ENCODE measurements at regions not wholly inside any gene's neighbourhood (a gene's known extent, or its start where the extent isn't known, plus 50 kb on each side); places are given as distances from the start of the nearest gene placed in this dataset.
"Not testable (repeated sequence)": the region's sequence is repeated elsewhere in the genome, so short reads cannot be mapped to it uniquely, and the experiment has no call there.

- Mint-ChIP-seq H3K36me3 (ENCODE audit: insufficient read depth) (no peaks in the 10 kb centered on the region), H3K27me3 (no peaks in the 10 kb centered on the region), H3K4me3 (no peak overlapping the region), H3K4me1 (ENCODE audit: low read depth in 2 of 2) (no peaks in the 10 kb centered on the region), H3K27ac (no peak overlapping the region), H3K9me3 (no peaks in the 10 kb centered on the region)
- no peak for DNase-seq
- no peak for ATAC-seq (replicated peaks)
Measured at GRCh38 chr6:119428633-119429032, 79.1 kb upstream of the MAN1A1 start.

GRCh38 chr6:119426619-119427018 is 77.1 kb upstream of the MAN1A1 start:
- H3K4me3 Mint-ChIP-seq, result no peak overlapping the region
- H3K27me3 Mint-ChIP-seq, result no peaks in the 10 kb centered on the region
- DNase-seq (no peak), ATAC-seq (replicated peaks) (no peak)
- no peaks in the 10 kb centered on the region for H3K9me3 Mint-ChIP-seq
- no peaks in the 10 kb centered on the region for H3K36me3 Mint-ChIP-seq (ENCODE audit: insufficient read depth)
- H3K27ac Mint-ChIP-seq, result no peak overlapping the region
- H3K4me1 Mint-ChIP-seq (ENCODE audit: low read depth in 2 of 2), result no peaks in the 10 kb centered on the region

DNA sequence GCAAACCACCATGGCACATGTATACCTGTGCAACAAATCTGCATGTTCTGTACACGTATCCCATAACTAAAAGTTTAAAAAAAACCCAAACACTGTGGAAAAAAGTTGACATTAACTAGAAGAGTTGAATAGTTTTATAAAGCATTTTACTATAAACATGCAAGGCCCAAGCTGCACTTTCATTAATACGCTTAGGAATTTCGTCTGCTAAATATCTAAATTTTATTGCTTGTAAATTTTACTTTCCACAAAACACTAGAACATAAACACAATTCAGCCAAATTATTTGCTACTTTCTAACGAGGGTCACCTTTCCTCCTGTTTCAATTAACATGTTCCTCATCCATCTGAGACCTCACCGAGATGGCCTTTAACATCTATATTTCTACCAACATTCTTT is 74.4 kb upstream of the MAN1A1 start:
- ATAC-seq (replicated peaks) (no peak), DNase-seq (no peak)
- H3K36me3 Mint-ChIP-seq (ENCODE audit: insufficient read depth), result no peaks in the 10 kb centered on the region
- H3K27ac Mint-ChIP-seq, result no peak overlapping the region
- peaks cover 6 to 23% of the 10 kb centered on the region in 2 donors for H3K9me3 Mint-ChIP-seq
- H3K27me3 Mint-ChIP-seq, result peaks cover 0 to 4% of the 10 kb centered on the region in 2 donors
- H3K4me1 Mint-ChIP-seq (ENCODE audit: low read depth in 2 of 2), result no peaks in the 10 kb centered on the region
- no peak overlapping the region for H3K4me3 Mint-ChIP-seq

DNA sequence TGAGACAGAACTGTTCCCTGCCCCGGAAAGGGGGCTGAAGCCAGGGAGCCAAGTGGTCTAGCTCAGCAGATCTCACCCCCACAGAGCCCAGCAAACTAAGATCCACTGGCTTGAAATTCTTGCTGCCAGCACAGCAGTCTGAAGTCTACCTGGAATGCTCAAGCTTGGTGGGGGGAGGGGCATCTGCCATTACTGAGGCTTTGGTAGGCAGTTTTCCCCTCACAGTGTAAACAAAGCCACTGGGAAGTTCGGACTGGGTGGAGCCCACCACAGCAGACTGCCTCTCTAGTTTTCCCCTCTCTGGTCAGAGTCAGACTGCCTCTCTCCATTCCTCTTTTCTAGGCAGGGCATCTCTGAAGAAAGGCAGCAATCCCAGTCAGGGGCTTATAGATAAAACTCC is 68.5 kb upstream of the MAN1A1 start:
- H3K9me3 Mint-ChIP-seq, result peaks cover 11 to 28% of the 10 kb centered on the region in 2 donors
- not testable (repeated sequence) for H3K27ac Mint-ChIP-seq; H3K27me3 Mint-ChIP-seq; DNase-seq; H3K4me3 Mint-ChIP-seq; ATAC-seq (replicated peaks); H3K36me3 Mint-ChIP-seq (ENCODE audit: insufficient read depth); H3K4me1 Mint-ChIP-seq (ENCODE audit: low read depth in 2 of 2)

DNA sequence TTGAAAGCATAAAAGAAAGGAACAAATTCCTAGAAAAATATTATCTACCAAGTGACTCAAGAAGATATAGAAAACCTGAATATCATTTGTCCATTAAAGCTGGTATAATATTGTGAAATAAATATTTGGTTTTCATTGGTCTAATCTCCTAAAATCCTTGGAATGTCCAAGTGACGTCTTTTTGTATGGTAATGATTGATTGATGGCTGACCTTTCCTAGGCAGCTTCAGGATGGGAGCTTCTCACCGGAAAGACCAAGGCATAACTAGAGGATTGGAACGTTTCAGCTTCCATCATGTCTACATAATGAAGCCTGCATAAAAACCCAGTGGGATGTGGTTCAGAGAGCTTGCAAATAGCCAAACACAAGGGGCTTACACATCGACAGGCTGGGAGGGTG is 57.6 kb upstream of the MAN1A1 start:
- Mint-ChIP-seq H3K4me3 (no peak overlapping the region), H3K4me1 (ENCODE audit: low read depth in 2 of 2) (no peaks in the 10 kb centered on the region), H3K36me3 (ENCODE audit: insufficient read depth) (no peaks in the 10 kb centered on the region), H3K27ac (no peak overlapping the region), H3K9me3 (peaks cover 0 to 10% of the 10 kb centered on the region in 2 donors), H3K27me3 (peaks cover 4 to 18% of the 10 kb centered on the region in 2 donors)
- DNase-seq (no peak), ATAC-seq (replicated peaks) (no peak)

GRCh38 chr6:119405114-119405513 is 55.6 kb upstream of the MAN1A1 start:
- H3K9me3 Mint-ChIP-seq, result peaks cover 7 to 14% of the 10 kb centered on the region in 2 donors
- not testable (repeated sequence) for H3K36me3 Mint-ChIP-seq (ENCODE audit: insufficient read depth); H3K27ac Mint-ChIP-seq; H3K4me1 Mint-ChIP-seq (ENCODE audit: low read depth in 2 of 2); DNase-seq; H3K4me3 Mint-ChIP-seq; ATAC-seq (replicated peaks)
- peaks cover 0 to 12% of the 10 kb centered on the region in 2 donors for H3K27me3 Mint-ChIP-seq

Measured in effector memory CD8-positive, alpha-beta T cell (primary cell).